ENCODE measurements at regions not wholly inside any gene's neighbourhood (a gene's known extent, or its start where the extent isn't known, plus 50 kb on each side); places are given as distances from the start of the nearest gene placed in this dataset.

GRCh38 chr15:61319892-61320291 is 90.8 kb upstream of the RORA start:
- H4K20me1 ChIP-seq (ENCODE audit: insufficient read depth, low read length): no peaks in the 10 kb centered on the region
- no peaks in the 10 kb centered on the region for H3K9me3 ChIP-seq (ENCODE audit: insufficient read depth, low read length)
- H3K27ac ChIP-seq (ENCODE audit: low read length): no peak overlapping the region
- no peaks in the 10 kb centered on the region for H3K79me2 ChIP-seq (ENCODE audit: low read length)
- H3K4me2 ChIP-seq (ENCODE audit: low read length): no peak overlapping the region
- no peaks in the 10 kb centered on the region for H3K36me3 ChIP-seq (replicated peaks; ENCODE audit: low read depth, low read length)
- H3K27me3 ChIP-seq (ENCODE audit: low read depth, low read length): 0 out of 2 replicates have a peak, but pooled peaks cover 3% of the 10 kb centered on the region
- H3K9ac ChIP-seq (ENCODE audit: low read length): no peak overlapping the region
- TF ChIP-seq CTCF (IDR thresholded peaks at IDR 0.05; ENCODE audit: low read depth, low read length): no peak
- TF ChIP-seq EZH2phosphoT487 (IDR thresholded peaks at IDR 0.05; ENCODE audit: low read depth): no peak
- H2AFZ ChIP-seq (ENCODE audit: low read depth, low read length): no peak overlapping the region
- H3K4me1 ChIP-seq (ENCODE audit: low read length): no peaks in the 10 kb centered on the region
- no peak overlapping the region for H3K4me3 ChIP-seq (ENCODE audit: low read length)

- H3K4me1 ChIP-seq (ENCODE audit: low read length): no peaks in the 10 kb centered on the region
- no peaks in the 10 kb centered on the region for H3K9me3 ChIP-seq (ENCODE audit: insufficient read depth, low read length)
- H2AFZ ChIP-seq (ENCODE audit: low read depth, low read length): no peak overlapping the region
- no peaks in the 10 kb centered on the region for H4K20me1 ChIP-seq (ENCODE audit: insufficient read depth, low read length)
- no peaks in the 10 kb centered on the region for H3K36me3 ChIP-seq (replicated peaks; ENCODE audit: low read depth, low read length)
- no peak overlapping the region for H3K27ac ChIP-seq (ENCODE audit: low read length)
- no peak overlapping the region for H3K9ac ChIP-seq (ENCODE audit: low read length)
- no peak overlapping the region for H3K4me3 ChIP-seq (ENCODE audit: low read length)
- H3K27me3 ChIP-seq (ENCODE audit: low read depth, low read length): 0 out of 2 replicates have a peak, but pooled peaks cover 3% of the 10 kb centered on the region
- H3K4me2 ChIP-seq (ENCODE audit: low read length): no peak overlapping the region
- TF ChIP-seq EZH2phosphoT487 (IDR thresholded peaks at IDR 0.05; ENCODE audit: low read depth): no peak
- H3K79me2 ChIP-seq (ENCODE audit: low read length): no peaks in the 10 kb centered on the region
Observed at GRCh38 chr15:61318802-61319525, 89.9 kb upstream of the RORA start.

GRCh38 chr15:61318301-61318700 is 89.2 kb upstream of the RORA start:
- no peak overlapping the region for H3K4me3 ChIP-seq (ENCODE audit: low read length)

GRCh38 chr15:61315471-61315870 is 86.4 kb upstream of the RORA start:
- Histone ChIP-seq H2AFZ (ENCODE audit: low read depth, low read length) (no peak overlapping the region), H3K36me3 (replicated peaks; ENCODE audit: low read depth, low read length) (no peaks in the 10 kb centered on the region), H3K27ac (ENCODE audit: low read length) (no peak overlapping the region), H3K4me3 (ENCODE audit: low read length) (no peak overlapping the region), H3K79me2 (ENCODE audit: low read length) (no peaks in the 10 kb centered on the region), H4K20me1 (ENCODE audit: insufficient read depth, low read length) (no peaks in the 10 kb centered on the region), H3K9ac (ENCODE audit: low read length) (no peak overlapping the region), H3K4me1 (ENCODE audit: low read length) (no peaks in the 10 kb centered on the region), H3K4me2 (ENCODE audit: low read length) (no peak overlapping the region), H3K27me3 (ENCODE audit: low read depth, low read length) (0 out of 2 replicates have a peak, but pooled peaks cover 3% of the 10 kb centered on the region), H3K9me3 (ENCODE audit: insufficient read depth, low read length) (no peaks in the 10 kb centered on the region)
- TF ChIP-seq CTCF (IDR thresholded peaks at IDR 0.05; ENCODE audit: low read depth, low read length) (no peak), EZH2phosphoT487 (IDR thresholded peaks at IDR 0.05; ENCODE audit: low read depth) (no peak)

More at GRCh38 chr15:61318301-61318700, 89.2 kb upstream of the RORA start:
- H3K4me1 ChIP-seq (ENCODE audit: low read length): no peaks in the 10 kb centered on the region
- no peak for TF ChIP-seq EZH2phosphoT487 (IDR thresholded peaks at IDR 0.05; ENCODE audit: low read depth)
- TF ChIP-seq CTCF (IDR thresholded peaks at IDR 0.05; ENCODE audit: low read depth, low read length): no peak
- H3K79me2 ChIP-seq (ENCODE audit: low read length): no peaks in the 10 kb centered on the region
- H3K9me3 ChIP-seq (ENCODE audit: insufficient read depth, low read length): no peaks in the 10 kb centered on the region
- H3K27me3 ChIP-seq (ENCODE audit: low read depth, low read length): 0 out of 2 replicates have a peak, but pooled peaks cover 3% of the 10 kb centered on the region
- H4K20me1 ChIP-seq (ENCODE audit: insufficient read depth, low read length): no peaks in the 10 kb centered on the region
- H3K4me2 ChIP-seq (ENCODE audit: low read length): no peak overlapping the region
- H3K36me3 ChIP-seq (replicated peaks; ENCODE audit: low read depth, low read length): no peaks in the 10 kb centered on the region
- H2AFZ ChIP-seq (ENCODE audit: low read depth, low read length): no peak overlapping the region
- no peak overlapping the region for H3K9ac ChIP-seq (ENCODE audit: low read length)
- no peak overlapping the region for H3K27ac ChIP-seq (ENCODE audit: low read length)

Measured in OCI-LY3 (cell line).